DOHH2 (cell line): ENCODE measurements at regions not wholly inside any gene's neighbourhood (a gene's known extent, or its start where the extent isn't known, plus 50 kb on each side); places are given as distances from the start of the nearest gene placed in this dataset.

Experiments
- H3F3A ChIP-seq: fragments of 200-600 bp; sonication (generic), shearing (Covaris generic); 2 replicates; pipeline ENCODE4 v1.6.0; 2016; ENCODE audit warnings: antibody characterized with exemption, mild to moderate bottlenecking; ENCODE audit not compliant: control insufficient read depth, insufficient read depth
- H3K27ac ChIP-seq: fragments of 200-600 bp; sonication (generic); 2 replicates; pipeline ENCODE4 v1.5.1; 2014; ENCODE audit warnings: low read depth, mild to moderate bottlenecking, low read length, moderate library complexity
- H3K27me3 ChIP-seq: fragments of 200-600 bp; sonication (generic); 2 replicates; pipeline ENCODE4 v1.6.1; 2014; ENCODE audit warnings: mild to moderate bottlenecking, low read length, mixed read lengths; ENCODE audit not compliant: control insufficient read depth
- H3K36me3 ChIP-seq: fragments of 200-600 bp; sonication (generic); 2 replicates; pipeline ENCODE4 v1.6.1; 2014; ENCODE audit warnings: mild to moderate bottlenecking, low read length, moderate library complexity, mixed read lengths; ENCODE audit not compliant: control insufficient read depth
- H3K4me1 ChIP-seq: fragments of 200-600 bp; sonication (generic); 2 replicates; pipeline ENCODE4 v1.6.1; 2014; ENCODE audit warnings: mild to moderate bottlenecking, low read length, mixed read lengths; ENCODE audit not compliant: control insufficient read depth
- H3K4me2 ChIP-seq: fragments of 200-600 bp; sonication (generic); 2 replicates; pipeline ENCODE4 v1.6.0; 2014; ENCODE audit warnings: mild to moderate bottlenecking, low read length, moderate library complexity
- H3K4me3 ChIP-seq: fragments of 200-600 bp; sonication (generic); 2 replicates; pipeline ENCODE4 v1.5.1; 2014; ENCODE audit warnings: mild to moderate bottlenecking, low read length, mixed read lengths
- H3K79me2 ChIP-seq: fragments of 200-600 bp; sonication (generic); 2 replicates; pipeline ENCODE4 v1.6.1; 2014; ENCODE audit warnings: mild to moderate bottlenecking, low read length, mixed read lengths; ENCODE audit not compliant: control insufficient read depth
- H3K9me2 ChIP-seq: fragments of 200-600 bp; sonication (generic); replicated peaks from 2 replicates; pipeline ENCODE4 v1.6.1; 2014; ENCODE audit warnings: mild to moderate bottlenecking, low read length, mixed read lengths; ENCODE audit not compliant: control insufficient read depth
- H3K9me3 ChIP-seq: fragments of 200-600 bp; sonication (generic); 2 replicates; pipeline ENCODE4 v1.6.1; 2014; ENCODE audit warnings: antibody characterized with exemption, low read length, mixed read lengths; ENCODE audit not compliant: control insufficient read depth, insufficient read depth
- H4K20me1 ChIP-seq: fragments of 200-600 bp; sonication (generic); 2 replicates; pipeline ENCODE4 v1.6.0; 2014; ENCODE audit warnings: low read depth, mild to moderate bottlenecking, antibody characterized with exemption, low read length, moderate library complexity; ENCODE audit not compliant: control insufficient read depth, insufficient read depth
- CTCF ChIP-seq: fragments of 200-600 bp; sonication (generic); IDR thresholded peaks from one replicate; pipeline ENCODE4 v1.5.1; 2014; ENCODE audit warnings: antibody characterized with exemption, mild to moderate bottlenecking, low read depth, low read length; ENCODE audit not compliant: poor library complexity, severe bottlenecking
- EZH2phosphoT487 ChIP-seq: fragments of 200-600 bp; sonication (generic); IDR thresholded peaks from 2 replicates; pipeline ENCODE4 v1.6.1; 2017; ENCODE audit warnings: borderline replicate concordance, mild to moderate bottlenecking, antibody characterized with exemption, low read length, moderate library complexity, mixed read lengths

- Histone ChIP-seq H3K4me3 (no peak overlapping the region), H3K9me2 (no peaks in the 10 kb centered on the region), H3K79me2 (no peaks in the 10 kb centered on the region), H3K36me3 (no peaks in the 10 kb centered on the region), H3K4me1 (peaks cover 17% of the 10 kb centered on the region), H3K9me3 (no peaks in the 10 kb centered on the region), H3K27ac (no peak overlapping the region), H3F3A (no peaks in the 10 kb centered on the region), H4K20me1 (no peaks in the 10 kb centered on the region), H3K27me3 (no peaks in the 10 kb centered on the region), H3K4me2 (no peak overlapping the region)
- TF ChIP-seq CTCF (no peak), EZH2phosphoT487 (no peak)
Measured at GRCh38 chr6:156657296-156657695, 119.9 kb upstream of the ARID1B start.

- no peaks in the 10 kb centered on the region for H3F3A ChIP-seq
Measured at GRCh38 chr6:156654919-156655918, 122.0 kb upstream of the ARID1B start.

GRCh38 chr6:156652231-156652750, 124.9 kb upstream of the ARID1B start:
- H3K4me3 ChIP-seq = no peak overlapping the region
- TF ChIP-seq CTCF (no peak), EZH2phosphoT487 (no peak)
- H3K4me1 ChIP-seq = peaks cover 11% of the 10 kb centered on the region
- no peaks in the 10 kb centered on the region for H3K9me2 ChIP-seq
- no peaks in the 10 kb centered on the region for H3K27me3 ChIP-seq
- no peaks in the 10 kb centered on the region for H3K9me3 ChIP-seq
- H4K20me1 ChIP-seq = no peaks in the 10 kb centered on the region
- H3K36me3 ChIP-seq = no peaks in the 10 kb centered on the region
- no peaks in the 10 kb centered on the region for H3K79me2 ChIP-seq
- H3K4me2 ChIP-seq = no peak overlapping the region
- no peak overlapping the region for H3K27ac ChIP-seq
- H3F3A ChIP-seq = no peaks in the 10 kb centered on the region

More at GRCh38 chr6:156654919-156655918, 122.0 kb upstream of the ARID1B start:
- H3K36me3 ChIP-seq = no peaks in the 10 kb centered on the region
- H3K4me1 ChIP-seq = peaks cover 13% of the 10 kb centered on the region
- H3K4me2 ChIP-seq = no peak overlapping the region
- H3K9me2 ChIP-seq = no peaks in the 10 kb centered on the region
- no peaks in the 10 kb centered on the region for H3K79me2 ChIP-seq
- H3K9me3 ChIP-seq = no peaks in the 10 kb centered on the region
- no peaks in the 10 kb centered on the region for H3K27me3 ChIP-seq
- H4K20me1 ChIP-seq = no peaks in the 10 kb centered on the region
- H3K4me3 ChIP-seq = no peak overlapping the region
- H3K27ac ChIP-seq = no peak overlapping the region
- TF ChIP-seq CTCF (no peak), EZH2phosphoT487 (no peak)
